NT2/D1 (cell line): ENCODE measurements at regions not wholly inside any gene's neighbourhood (a gene's known extent, or its start where the extent isn't known, plus 50 kb on each side); places are given as distances from the start of the nearest gene placed in this dataset.

Experiments used
- SUZ12 ChIP-seq: IDR thresholded peaks from 2 replicates; pipeline ENCODE4 v1.6.1; 2011; ENCODE audit not compliant: insufficient read length, insufficient read depth; ENCODE audit errors: extremely low read depth
- YY1 ChIP-seq: IDR thresholded peaks from 2 replicates; pipeline ENCODE4 v1.6.1; 2011; ENCODE audit not compliant: insufficient read length, insufficient read depth

- TF ChIP-seq YY1 (no peak), SUZ12 (no peak)
Observed at GRCh38 chr20:58046311-58046710, 182.1 kb downstream of the ANKRD60 start.
